Body of pancreas (tissue), 4 donors: ENCODE measurements at regions not wholly inside any gene's neighbourhood (a gene's known extent, or its start where the extent isn't known, plus 50 kb on each side); places are given as distances from the start of the nearest gene placed in this dataset.

ENCODE experiments used
- ATAC-seq: fragments of 150-250 bp; one replicate; pipeline ENCODE4 v1.9.1; 2016
- DNase-seq, 4 donors: peaks; one replicate each; pipeline ENCODE4 v3.0.0-alpha.2; 2019
- H3K27ac ChIP-seq, 4 donors: fragments of 200-600 bp; sonication (generic); 1 replicate in 3 of 4; 2 replicates in 1 of 4; pipeline versions ENCODE4 v1.5.1 to v1.6.1; 2016 to 2019; ENCODE audit warnings: mild to moderate bottlenecking in 1 of 4, mixed read lengths in 1 of 4, moderate library complexity in 1 of 4
- H3K27me3 ChIP-seq, 2 donors: fragments of 200-600 bp; sonication (generic); one replicate each; pipeline ENCODE4 v1.6.0; 2016; ENCODE audit warnings: mild to moderate bottlenecking in 1 of 2
- H3K36me3 ChIP-seq, 2 donors: fragments of 200-600 bp; sonication (generic); replicated peaks in 1 of 2; 2 replicates each; pipeline ENCODE4 v1.5.1; 2016; ENCODE audit warnings: low read depth in 2 of 2; ENCODE audit not compliant: insufficient read depth in 1 of 2
- H3K4me1 ChIP-seq: fragments of 200-600 bp; sonication (generic); one replicate; pipeline ENCODE4 v1.6.0; 2016
- H3K4me3 ChIP-seq, 2 donors: fragments of 200-600 bp; sonication (generic); 1 replicate in 1 of 2; 2 replicates in 1 of 2; pipeline ENCODE4 v1.5.1; 2016 to 2019
- H3K9me3 ChIP-seq, 3 donors: fragments of 200-600 bp; sonication (generic); 1 replicate in 2 of 3; 2 replicates in 1 of 3; pipeline ENCODE4 v1.5.1; 2016
- POLR2A ChIP-seq, 3 donors: fragments of 450-650 bp; IDR thresholded peaks; one replicate each; pipeline ENCODE4 v1.6.1; 2016; ENCODE audit warnings: antibody characterized with exemption in 3 of 3, mild to moderate bottlenecking in 2 of 3
- WGBS, 2 donors: methylation state at CpG; one replicate each; pipeline ENCODE4 v1.1.5; 2017; 5-methylcytosine and 5-hydroxymethylcytosine counted together
- intact Hi-C: fragments of 100-400 bp; cut with DNase I; formaldehyde crosslinking; loops from one replicate; pipeline ENCODE4 v1.15.1; 2023
- TF ChIP-seq, protein P1 (sequence below), 7 experiments: fragments of 450-650 bp in 4 of 7; fragments of 200-600 bp in 3 of 7; sonication (generic) in 3 of 7; IDR thresholded peaks; one replicate each; pipeline ENCODE4 v1.5.1; 2016 to 2019; ENCODE audit warnings: antibody characterized with exemption in 7 of 7

DNA sequence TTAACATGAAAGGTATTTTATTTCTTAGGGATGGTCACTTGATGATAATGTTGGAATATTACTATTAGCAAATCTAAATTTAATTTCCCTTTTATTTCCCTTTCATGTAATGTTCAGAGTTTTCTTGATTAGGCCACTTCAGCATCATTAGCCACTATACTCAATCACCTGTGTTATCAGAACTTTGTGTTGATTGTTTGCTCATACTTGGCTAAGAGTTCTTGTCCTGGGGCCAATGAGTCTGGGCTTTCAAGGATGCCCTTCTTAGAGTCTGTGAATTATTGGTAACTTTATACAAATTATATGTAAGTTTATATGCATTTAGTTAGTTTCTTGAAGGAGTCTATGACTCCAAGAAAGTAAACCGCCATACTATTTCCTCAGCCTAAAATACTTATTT, 408.0 kb upstream of the DDX18 start:
- no peaks in the 10 kb centered on the region for H3K36me3 ChIP-seq
- DNase-seq (no peak), ATAC-seq (no peak)
- intact Hi-C loops = no loop called here
- no peak overlapping the region for H3K4me3 ChIP-seq
- H3K4me1 ChIP-seq = no peaks in the 10 kb centered on the region
- no peak overlapping the region for H3K27ac ChIP-seq
- 88 to 92% methylated on average over 1 of the region's 1 CpG for WGBS, 2 donors
- no peaks in the 10 kb centered on the region for H3K9me3 ChIP-seq
- no peaks in the 10 kb centered on the region for H3K27me3 ChIP-seq
- TF ChIP-seq POLR2A (IDR thresholded peaks at IDR 0.05) = no peak
- TF ChIP-seq, protein P1, sequence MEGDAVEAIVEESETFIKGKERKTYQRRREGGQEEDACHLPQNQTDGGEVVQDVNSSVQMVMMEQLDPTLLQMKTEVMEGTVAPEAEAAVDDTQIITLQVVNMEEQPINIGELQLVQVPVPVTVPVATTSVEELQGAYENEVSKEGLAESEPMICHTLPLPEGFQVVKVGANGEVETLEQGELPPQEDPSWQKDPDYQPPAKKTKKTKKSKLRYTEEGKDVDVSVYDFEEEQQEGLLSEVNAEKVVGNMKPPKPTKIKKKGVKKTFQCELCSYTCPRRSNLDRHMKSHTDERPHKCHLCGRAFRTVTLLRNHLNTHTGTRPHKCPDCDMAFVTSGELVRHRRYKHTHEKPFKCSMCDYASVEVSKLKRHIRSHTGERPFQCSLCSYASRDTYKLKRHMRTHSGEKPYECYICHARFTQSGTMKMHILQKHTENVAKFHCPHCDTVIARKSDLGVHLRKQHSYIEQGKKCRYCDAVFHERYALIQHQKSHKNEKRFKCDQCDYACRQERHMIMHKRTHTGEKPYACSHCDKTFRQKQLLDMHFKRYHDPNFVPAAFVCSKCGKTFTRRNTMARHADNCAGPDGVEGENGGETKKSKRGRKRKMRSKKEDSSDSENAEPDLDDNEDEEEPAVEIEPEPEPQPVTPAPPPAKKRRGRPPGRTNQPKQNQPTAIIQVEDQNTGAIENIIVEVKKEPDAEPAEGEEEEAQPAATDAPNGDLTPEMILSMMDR (IDR thresholded peaks at IDR 0.05) = no peak

DNA sequence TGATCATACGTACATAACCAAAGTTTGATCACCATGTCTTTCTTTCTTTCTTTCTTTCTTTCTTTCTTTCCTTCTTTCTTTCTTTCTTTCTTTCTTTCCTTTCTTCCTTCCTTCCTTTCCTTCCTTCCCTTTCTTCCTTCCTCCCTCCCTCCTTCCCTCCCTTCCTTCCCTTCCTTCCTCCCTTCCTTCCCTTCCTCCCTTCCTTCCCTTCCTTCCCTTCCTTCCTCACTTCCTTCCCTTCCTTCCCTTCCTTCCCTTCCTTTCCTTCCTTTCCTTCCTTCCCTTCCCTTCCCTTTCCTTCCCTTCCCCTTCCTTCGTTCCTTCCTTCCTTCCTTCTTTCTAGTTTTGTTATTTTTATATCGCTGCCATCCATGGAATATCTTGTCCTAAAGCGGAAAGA, 406.7 kb upstream of the DDX18 start:
- TF ChIP-seq POLR2A (IDR thresholded peaks at IDR 0.05) = no peak
- TF ChIP-seq, protein P1 (IDR thresholded peaks at IDR 0.05) = no peak
- H3K36me3 ChIP-seq = no peaks in the 10 kb centered on the region
- H3K4me3 ChIP-seq = no peak overlapping the region
- ATAC-seq (no peak), DNase-seq (no peak)
- WGBS, 2 donors = 58 to 69% methylated on average over 4 of the region's 4 CpGs
- no peaks in the 10 kb centered on the region for H3K9me3 ChIP-seq
- no peaks in the 10 kb centered on the region for H3K4me1 ChIP-seq
- no peaks in the 10 kb centered on the region for H3K27me3 ChIP-seq
- no peak overlapping the region for H3K27ac ChIP-seq
- intact Hi-C loops = no loop called here

DNA sequence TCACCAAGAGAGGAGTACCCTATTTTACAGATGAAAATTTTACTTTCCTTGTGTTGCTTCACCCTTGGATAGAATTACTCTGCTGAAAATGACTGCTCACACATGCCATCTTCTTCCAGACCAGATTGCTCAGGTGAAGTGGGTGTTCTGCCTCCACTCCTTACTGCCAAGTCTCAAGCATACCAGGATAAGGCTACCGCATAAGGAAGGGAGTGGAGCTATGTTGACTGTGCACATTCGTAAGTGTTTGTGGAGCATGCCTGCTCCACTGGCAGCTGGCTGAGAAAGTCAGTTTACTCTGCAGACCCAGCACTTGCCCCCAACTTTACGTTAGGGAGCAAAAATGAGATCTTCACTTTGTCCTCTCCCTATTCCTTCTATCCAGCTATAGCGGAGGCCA, 405.0 kb upstream of the DDX18 start:
- DNase-seq (no peak), ATAC-seq (no peak)
- Histone ChIP-seq H3K27me3 (no peaks in the 10 kb centered on the region), H3K4me3 (no peak overlapping the region), H3K36me3 (no peaks in the 10 kb centered on the region), H3K9me3 (no peaks in the 10 kb centered on the region), H3K4me1 (no peaks in the 10 kb centered on the region), H3K27ac (no peak overlapping the region)
- WGBS, 2 donors = 56% methylated on average over 4 of the region's 4 CpGs
- intact Hi-C loops = no loop called here
- TF ChIP-seq, protein P1 (IDR thresholded peaks at IDR 0.05) = no peak
- no peak for TF ChIP-seq POLR2A (IDR thresholded peaks at IDR 0.05)

DNA sequence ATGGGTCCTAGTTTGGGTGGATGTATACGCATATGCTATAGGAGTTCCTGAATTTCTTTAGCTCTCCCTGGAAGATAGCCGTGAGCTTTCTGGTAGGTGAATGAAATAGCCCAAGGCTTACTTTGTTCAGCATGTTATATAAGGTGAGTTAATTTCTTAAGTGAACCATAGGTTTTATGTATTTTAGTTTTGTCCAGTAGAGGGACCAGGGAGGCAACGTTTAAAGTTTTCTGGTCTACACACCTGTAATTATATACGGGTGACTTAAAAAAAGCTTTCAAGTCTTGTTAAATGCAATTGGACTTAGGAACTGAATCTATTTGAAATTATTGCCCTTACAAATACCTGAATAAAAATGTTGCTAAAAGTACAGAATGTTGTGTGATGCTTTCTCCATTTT, 402.5 kb upstream of the DDX18 start:
- TF ChIP-seq, protein P1 (IDR thresholded peaks at IDR 0.05) = no peak
- no peak for TF ChIP-seq POLR2A (IDR thresholded peaks at IDR 0.05)
- Histone ChIP-seq H3K36me3 (no peaks in the 10 kb centered on the region), H3K4me3 (no peak overlapping the region), H3K9me3 (no peaks in the 10 kb centered on the region), H3K27ac (no peak overlapping the region), H3K4me1 (no peaks in the 10 kb centered on the region), H3K27me3 (no peaks in the 10 kb centered on the region)
- WGBS, 2 donors = 27 to 28% methylated on average over 4 of the region's 4 CpGs
- DNase-seq (no peak), ATAC-seq (no peak)
- intact Hi-C loops = no loop called here

DNA sequence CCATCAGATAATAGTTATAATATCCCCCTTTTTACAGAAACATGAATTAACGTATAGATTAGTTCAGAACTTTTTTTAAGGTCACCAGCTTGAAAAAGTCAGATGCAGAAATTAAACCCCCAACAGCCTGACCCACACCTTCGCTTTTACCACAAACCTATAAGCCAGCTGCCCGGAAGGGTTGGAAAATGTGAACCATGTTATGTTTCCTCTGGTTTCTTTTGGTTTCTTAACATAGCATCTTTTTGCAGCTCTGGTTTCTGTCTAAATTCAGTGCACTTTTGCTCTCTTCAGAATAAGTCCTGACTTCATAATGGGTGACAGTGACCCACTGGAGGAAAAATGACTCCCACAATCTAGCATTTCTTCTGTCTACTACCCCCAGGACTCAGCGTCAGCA, 381.7 kb upstream of the DDX18 start:
- Histone ChIP-seq H3K27ac (no peak overlapping the region), H3K4me3 (no peak overlapping the region), H3K27me3 (no peaks in the 10 kb centered on the region), H3K36me3 (no peaks in the 10 kb centered on the region), H3K9me3 (no peaks in the 10 kb centered on the region), H3K4me1 (no peaks in the 10 kb centered on the region)
- WGBS, 2 donors = 69 to 78% methylated on average over 4 of the region's 4 CpGs
- intact Hi-C loops = no loop called here
- TF ChIP-seq, protein P1 (IDR thresholded peaks at IDR 0.05) = no peak
- no peak for TF ChIP-seq POLR2A (IDR thresholded peaks at IDR 0.05)
- DNase-seq = no peak
- ATAC-seq = no peak
